Endometrium (tissue), 2 donors: ENCODE measurements at regions not wholly inside any gene's neighbourhood (a gene's known extent, or its start where the extent isn't known, plus 50 kb on each side); places are given as distances from the start of the nearest gene placed in this dataset.
"Not testable (repeated sequence)": the region's sequence is repeated elsewhere in the genome, so short reads cannot be mapped to it uniquely, and the experiment has no call there.

ENCODE experiments used
- FAIRE-seq: peaks from 2 replicates; lab custom pipeline; 2012; peaks lifted over from hg19 to GRCh38; lab: Jason Lieb, UNC
- donor health status: control.
- donor health status: control.

DNA sequence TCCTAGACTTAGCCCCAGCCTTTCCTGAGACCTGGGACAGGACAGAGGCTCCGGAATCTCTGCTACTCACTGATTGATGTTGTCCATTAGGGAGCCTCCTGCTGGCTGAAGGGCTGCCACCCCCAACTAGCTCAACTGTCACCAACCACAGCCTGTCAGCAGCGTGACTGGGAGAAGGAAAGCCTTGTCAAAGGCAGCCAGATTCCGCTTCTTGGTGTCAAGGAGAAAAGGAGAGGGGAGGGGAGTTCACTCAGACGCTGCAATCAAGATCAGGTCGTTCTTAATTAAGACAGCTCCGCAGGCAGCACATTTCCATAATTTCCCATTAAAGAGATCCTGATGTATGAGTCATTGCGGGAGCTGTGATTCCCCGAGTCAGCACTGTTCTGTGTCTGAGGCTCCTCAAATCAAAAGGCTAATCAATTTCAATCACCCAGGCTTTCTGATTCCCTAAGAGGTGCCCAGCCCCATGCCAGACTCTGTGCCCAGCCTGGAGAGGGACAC, 152.8 kb upstream of the ZBED5 start:
- FAIRE-seq = no peak

DNA sequence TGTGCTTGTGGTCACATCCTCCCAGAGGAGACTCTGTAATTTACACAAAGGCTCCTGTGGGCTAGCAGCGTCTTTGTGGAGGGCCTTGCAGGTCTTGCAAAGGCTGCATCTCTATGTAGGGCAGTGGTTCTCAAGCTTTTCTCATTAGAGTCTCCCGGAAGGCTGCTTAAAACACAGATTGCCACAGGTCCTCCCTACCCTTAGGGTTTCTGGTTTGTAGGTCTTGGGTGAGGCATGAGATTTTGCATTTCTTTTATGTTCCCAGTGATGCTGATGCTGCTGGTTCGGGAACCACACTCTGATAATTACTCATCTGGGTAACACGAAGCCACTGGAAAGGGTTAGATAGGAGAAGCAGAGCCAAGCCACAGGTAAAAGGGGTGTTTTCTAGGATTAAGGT, 151.3 kb upstream of the ZBED5 start:
- no peak for FAIRE-seq

DNA sequence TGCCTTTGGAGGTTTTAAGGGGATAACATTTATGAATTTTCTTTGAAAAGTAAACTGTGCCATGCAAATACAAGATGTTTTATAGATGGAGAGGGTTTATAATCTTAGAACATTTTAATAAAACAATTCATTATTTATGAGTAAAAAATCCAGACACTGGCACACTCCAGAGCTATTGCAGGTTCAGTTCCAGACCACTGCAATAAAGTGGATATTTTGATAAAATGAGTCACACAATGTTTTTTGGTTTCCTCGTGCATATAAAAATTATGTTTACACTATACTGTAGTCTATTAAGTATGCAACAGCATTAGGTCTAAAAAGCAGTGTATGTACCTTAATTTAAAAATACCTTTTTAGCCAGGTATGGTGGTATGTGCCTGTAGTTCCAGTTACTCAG, 146.2 kb upstream of the ZBED5 start:
- no peak for FAIRE-seq

DNA sequence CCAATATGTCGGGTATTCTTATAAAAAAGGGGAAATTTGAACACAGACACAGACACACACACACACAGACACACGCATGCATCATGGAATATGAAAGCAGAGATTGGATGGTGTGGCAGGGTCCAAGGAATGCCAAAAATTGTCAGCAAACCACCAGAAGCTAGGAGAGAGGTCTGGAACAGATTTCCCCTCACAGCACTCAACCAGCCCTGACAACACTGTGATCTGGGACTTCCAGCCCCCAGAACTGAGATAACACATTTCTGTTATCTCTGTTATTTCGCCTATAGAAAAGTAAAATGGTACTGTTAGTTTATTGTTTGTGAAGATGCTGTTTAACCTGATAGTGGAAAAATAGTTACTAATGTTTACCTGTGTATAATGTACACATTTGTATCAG, 145.4 kb upstream of the ZBED5 start:
- no peak for FAIRE-seq

DNA sequence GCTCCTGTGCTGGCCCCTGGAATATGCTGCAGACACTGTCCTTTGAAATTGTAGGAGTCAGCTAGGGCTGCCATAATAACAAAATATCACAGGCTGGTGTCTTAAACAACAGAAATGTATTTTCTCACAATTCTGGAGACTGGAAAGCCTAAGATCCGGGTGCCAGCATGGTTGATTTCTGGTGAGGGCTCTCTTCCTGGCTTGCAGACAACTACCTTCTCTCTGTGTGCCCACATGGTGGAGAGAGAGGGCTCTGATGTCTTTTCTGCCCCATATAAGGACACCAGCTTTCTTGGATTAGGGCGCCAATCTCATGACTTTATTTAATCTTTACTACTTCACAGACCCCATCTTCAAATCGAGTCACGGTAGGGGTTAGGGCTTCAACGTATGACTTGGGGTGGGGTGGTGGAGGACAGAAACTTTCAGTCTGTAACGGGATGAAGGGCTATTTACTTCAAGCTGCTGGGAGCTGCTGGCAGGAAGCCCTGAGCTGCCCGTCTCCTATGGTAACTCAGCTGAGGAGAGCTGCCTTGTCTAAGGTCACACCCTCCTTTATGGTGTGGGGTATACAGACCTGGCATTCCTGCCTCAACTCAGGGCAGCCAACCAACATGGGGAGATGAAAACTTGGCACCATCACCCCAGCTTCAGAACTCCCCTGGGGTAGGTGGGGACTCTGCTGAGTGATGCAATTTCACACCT, 142.9 kb upstream of the ZBED5 start:
- no peak for FAIRE-seq

DNA sequence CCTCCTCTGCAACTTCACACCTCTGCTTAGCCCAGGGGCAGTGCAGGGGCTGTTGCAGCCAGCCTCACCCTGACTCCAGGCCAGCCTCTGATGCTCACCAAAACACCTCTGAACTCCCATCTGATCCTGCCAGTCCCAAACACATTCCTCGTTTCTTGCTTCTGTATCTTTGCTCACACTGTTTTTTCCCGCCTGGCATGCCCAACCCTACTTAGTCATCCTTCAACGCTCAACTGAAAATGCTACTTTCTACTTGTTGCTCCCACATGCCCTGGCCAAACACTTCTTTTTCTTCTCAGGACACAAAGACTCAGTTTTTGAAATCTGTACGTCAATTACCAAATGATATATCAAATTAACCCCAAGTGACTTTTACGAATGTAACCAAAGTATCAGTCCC, 140.8 kb upstream of the ZBED5 start:
- FAIRE-seq = no peak

DNA sequence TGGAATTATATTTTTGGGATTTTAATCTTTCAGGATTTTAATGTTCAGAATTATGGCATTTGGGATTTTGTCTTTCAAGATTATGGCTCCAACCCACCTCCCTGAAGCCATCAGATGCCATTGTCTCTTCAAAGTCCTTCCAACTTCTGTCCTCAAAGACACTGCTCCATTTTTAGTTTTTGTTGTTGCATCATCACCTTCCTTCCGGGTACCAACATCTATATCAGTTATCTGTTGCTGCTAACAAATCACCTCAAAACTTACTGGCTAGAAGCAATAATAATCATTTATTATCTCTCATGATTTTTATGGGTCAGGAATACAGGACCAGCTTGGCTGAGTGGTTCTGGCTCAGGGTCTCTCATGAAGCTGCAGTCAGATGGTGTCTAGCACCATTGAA, 138.8 kb upstream of the ZBED5 start:
- no peak for FAIRE-seq

DNA sequence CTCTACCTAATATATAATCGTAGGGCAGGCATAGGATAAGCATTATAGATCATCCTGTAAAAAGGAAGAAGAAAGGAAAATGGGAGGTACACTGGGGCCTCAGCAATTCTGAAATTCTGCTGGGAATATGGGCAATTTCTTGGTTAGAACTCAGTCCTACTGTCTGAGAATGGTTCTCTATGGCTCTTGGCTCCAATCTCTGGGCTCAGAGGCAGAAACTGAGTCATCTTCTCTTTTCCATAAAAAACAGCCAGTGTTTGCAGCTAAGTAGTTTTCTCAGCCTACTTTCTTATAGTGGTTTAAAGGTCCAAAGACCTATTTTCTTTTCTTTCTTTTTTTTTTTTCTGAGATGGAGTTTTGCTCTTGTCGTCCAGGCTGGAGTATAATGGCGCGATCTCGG, 135.8 kb upstream of the ZBED5 start:
- no peak for FAIRE-seq

DNA sequence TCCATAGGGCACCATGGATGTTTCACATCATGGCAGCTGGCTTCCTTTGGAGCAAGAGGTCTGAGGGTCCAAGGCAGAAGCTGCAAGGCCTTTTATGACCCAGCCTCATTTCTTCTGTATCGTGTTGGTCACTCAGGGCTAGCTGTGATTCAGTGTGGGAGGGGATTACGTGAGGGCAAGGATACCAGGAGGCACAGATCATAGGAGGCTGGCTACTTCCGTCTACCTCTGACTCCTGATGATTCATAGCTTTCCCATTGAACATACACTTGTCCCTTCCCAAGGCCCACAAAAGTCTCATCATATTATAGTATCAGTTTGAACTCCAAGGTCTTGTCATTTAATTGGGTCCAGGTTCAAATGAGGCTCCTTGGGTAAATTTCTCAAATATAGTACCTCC, 135.3 kb upstream of the ZBED5 start:
- FAIRE-seq = no peak

DNA sequence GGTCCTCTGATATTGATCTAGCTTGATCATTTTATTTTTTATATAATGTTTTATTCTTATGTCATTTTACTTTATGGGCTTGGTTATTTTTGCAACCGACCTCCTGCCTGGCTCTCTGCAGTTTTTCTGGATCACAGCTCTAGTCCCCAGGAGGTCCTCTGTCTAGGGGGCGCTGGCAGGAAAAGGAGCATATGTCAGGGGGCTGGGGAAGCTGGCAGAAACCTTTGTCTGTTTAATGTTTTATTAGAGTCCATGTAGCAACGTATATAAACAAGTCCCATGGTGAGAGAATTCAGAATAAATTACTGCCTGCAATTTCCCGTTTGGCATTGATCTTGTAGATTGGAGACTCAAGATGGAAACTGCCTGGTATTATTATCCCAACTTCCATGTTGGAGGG, 133.5 kb upstream of the ZBED5 start:
- no peak for FAIRE-seq

DNA sequence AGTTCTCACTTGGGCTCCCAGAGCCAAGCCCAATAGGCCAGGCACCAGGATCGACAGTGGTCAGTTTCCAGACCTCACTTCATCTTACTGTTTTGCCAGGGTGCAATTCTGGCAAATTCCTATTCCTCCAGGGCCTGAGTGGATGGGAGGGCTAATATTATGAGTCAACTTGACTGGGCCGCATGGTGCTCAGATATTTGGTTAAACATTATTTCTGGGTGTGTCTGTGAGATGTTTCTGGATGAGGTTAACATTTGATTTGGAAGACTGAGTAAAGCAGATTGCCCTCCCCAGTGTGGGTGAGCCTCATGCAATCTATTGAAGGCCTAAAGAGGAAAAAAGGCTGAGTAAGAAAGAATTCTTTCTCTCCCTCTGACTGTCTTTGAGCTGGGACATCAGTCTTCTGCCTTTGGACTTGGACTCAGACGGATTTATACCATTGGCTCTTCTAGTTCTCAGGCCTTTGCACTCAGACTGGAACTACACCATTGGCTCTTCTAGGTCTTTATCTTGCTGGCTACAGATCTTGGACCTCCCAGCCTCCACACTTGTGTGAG, 132.9 kb upstream of the ZBED5 start:
- FAIRE-seq = no peak

DNA sequence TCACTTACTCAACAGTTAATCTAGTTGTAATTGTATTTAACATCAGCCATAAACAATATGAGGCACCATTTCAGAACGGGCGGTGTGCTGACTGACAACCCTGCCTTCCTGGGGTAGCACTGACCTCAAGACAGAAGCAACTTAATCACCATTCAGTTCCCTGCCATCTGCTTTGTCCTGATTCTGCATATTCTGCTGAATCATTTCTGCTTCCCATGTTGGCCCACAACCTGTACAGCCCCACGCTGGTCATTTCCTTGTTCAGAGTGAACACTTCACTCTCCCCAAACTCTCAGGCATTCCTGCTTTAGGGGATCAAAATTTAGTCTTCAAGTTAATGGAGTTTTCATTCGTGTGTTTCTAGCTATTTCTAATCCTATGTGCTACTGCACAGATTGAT, 132.3 kb upstream of the ZBED5 start:
- FAIRE-seq = no peak

DNA sequence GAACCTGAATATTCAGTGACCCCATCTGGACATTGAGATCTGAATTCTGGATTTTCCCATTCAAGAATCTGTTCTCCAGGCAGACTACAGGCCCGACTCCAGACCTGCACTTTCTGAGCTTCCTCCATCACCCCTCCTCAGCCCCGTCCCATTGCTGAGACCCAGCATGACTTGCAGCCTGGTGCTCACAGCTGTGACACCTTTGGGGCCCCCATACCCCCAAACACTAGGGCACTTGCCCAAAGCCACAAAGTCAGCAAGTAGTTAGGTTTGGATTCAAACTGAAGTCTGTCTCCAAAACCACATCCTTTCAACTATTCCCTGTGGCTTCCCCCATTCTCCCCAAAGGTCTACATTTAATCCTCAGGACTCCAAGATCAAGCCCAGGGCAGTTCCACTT, 128.2 kb upstream of the ZBED5 start:
- FAIRE-seq = no peak

DNA sequence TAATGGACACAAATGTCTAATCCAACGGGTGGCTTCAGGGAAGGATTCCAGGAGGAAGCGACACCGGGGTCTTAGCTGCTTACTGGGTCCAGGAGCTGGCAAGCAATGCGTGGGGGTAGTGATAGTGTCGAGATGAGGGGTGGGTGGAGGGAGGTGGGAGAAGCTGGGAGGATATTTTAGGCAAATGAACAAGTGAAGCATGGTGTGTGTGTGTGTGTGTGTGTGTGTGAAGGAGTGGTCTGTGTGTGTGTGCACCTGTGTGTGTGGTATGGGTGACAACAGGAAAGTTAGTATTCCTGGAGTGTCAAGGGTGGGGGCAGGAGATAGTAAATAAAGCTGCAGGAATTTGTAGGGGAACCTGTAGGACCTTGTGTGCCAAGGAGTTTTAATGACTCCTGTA, 126.9 kb upstream of the ZBED5 start:
- FAIRE-seq = no peak

DNA sequence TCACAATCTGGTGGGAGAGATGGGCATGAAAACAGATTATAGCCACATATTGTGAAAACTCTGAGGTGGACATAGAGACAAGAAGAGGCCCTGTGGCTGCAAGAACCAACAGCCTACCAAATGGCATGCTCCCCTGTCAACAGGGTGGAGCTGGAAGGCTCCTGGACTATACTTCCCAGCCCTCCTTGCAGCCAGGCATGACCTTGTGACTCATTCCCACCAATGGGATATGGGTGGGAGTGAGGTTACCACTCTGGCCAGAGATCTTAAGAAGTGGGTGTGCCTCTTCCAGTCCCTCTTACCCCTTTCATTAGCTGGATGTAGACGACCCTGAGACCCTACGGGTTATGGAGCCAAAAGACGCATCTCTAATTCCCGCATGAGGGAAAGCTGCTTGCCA, 126.4 kb upstream of the ZBED5 start:
- FAIRE-seq = no peak

DNA sequence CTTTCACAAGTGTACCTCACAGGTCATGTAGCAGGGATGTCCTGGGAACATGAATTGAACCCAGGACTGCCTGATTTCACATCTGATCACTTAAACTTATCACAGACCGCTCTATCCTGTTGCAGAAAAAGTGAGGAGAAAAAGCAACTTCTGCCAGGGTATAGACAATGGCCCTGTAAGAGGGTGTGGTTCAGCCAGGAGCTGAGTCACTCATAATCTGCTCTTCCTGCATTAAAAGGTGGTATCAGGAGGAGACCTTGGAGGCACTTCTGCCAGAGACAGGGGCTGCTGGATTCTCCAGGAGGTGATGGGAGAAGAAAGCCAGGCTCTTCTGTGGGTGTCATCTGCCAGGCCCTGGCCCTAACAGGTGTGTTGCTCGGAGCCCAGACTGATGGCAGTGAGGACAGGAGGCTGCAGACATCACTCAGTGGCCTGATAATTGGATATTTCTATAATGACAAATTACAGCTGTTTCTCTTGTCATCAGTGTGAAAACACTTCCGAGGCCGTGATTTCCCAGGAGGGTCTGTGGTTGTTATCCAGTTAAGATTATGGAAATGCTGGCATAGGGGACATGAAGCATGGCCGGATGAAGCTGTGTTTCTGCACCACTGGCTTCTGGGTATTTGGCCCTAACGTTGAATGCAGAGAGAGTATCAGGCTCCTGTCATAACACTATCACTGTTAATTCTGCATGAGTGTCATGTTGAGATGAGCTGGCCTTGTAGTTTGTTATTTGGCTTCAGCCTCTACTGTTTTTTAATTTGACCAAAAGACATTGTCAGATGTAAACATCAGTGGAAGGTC, 125.1 kb upstream of the ZBED5 start:
- no peak for FAIRE-seq

DNA sequence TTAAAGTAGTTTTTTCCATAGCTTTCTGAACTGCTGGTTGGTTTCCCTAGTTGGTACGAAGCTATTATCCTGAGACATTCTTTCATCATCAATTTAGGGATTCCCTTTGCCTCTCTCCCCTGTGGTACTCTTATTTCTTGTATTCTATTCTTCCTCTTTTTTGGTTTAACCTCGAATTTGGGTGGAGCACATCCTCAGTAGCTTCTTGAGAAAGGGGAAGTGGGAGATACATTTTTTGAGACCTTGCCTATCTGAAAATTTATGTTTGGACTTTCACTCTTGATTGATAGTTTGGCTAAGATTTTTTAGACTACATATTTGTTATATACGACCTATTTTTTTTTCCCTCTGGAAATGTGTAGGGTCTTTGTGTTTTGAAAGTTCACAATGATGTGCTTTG, 121.7 kb upstream of the ZBED5 start:
- FAIRE-seq = no peak

DNA sequence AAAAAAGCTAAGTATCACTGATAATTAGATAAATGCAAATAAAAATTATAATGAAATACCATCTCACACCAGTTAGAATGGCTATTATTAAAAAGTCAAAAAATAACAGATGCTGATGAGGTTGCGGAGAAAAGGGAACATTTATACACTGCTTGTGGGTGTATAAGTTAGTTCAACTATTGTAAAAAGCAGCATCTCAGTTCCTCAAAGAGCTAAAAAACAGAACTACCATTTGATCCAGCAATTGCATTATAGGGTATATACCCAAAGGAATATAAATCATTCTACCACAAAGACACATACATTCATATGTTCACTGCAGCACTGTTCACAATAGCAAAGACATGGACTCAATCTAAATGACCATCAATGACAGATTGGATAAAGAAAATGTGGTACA, 120.3 kb upstream of the ZBED5 start:
- no peak for FAIRE-seq

DNA sequence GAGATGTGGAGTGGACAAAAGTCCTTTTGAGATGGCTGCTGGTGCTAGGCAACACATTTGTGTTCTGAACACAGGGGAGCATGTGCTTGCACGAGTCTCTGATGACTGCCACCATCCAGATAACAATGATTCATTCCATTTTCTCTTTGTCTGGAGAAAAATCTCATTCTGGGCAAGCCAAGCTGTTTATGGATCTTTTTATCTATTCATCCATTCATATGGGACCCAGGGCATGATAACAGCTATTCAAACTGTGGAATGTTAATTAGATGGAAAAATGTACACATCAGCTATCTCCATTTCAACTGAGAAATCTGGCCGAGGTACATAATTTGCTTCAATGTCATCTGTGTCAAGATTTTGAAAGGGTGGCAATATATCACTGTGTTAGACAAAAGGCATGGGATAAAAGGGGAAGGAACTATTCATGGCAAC, 117.5 kb upstream of the ZBED5 start:
- FAIRE-seq = no peak

DNA sequence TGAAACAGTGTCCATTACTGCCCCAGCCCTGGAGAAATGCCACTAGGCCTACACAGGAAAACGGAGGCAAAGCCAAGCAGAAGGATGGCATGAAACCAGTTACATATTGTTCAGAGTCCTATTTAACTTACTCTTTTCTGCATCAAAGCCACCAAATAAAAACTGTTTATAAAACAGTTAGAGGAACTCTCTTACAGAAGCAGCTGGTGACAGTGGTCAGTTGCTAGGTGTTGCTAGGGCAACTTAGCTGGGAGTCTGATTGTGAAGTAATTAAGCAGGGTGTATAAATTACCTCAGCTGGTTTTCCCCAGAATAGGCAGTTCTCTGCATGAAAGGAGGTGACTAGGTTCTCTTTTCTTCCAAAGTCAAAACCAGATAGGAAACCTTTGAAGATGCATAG, 115.6 kb upstream of the ZBED5 start:
- FAIRE-seq = no peak

DNA sequence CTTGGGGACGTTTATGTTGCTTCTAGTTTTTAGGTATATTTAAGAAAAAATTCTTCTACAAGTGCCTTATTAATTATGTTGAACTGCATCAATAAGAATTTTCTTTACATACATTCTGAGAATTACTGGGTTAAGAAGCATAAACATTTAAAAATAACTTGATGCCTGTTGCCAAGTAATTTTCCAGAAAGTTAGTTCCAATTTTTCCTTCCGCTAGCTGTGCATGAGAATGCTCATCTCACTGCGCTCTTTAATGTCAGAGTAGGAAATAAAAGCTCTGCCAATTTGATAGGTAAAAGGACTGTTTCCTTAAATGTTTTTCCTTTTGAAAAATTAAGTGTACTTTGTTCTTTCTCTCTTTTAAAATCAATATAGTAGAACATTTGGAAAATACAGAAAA, 113.1 kb upstream of the ZBED5 start:
- FAIRE-seq = no peak

DNA sequence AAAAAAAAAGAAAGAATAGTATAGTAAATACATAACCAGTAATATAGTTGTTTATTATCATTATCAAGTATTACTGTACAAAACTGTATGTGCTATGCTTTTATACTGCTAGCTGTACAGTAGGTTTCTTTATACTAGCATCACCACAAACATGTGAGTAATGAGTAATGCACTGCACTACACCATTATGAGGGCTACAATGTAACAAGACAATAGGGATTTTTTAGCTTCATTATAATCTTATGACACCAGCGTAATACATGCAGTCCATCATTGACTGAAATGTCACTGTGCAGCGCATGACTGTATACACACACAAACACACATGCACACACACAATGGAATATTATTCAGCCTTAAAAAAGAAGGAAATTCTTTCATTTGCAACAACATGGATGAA, 111.5 kb upstream of the ZBED5 start:
- no peak for FAIRE-seq

DNA sequence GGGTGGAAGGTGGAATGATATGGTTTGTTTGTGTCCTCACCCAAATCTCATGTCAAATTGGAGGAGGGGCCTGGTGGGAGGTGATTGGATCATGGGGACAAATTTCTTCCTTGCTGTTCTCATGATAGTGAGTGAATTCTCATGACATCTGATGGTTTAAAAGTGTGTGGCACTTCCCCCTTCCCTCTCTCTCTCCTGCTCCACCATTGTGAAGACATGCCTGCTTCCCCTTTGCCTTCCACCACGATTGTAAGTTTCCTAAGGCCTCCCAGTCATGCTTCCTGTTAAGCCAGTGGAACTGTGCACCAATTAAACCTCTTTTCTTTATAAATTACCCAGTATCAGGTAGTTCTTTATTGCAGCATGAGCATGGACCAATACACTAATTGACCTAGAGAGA, 99.0 kb upstream of the ZBED5 start:
- not testable (repeated sequence) for FAIRE-seq

DNA sequence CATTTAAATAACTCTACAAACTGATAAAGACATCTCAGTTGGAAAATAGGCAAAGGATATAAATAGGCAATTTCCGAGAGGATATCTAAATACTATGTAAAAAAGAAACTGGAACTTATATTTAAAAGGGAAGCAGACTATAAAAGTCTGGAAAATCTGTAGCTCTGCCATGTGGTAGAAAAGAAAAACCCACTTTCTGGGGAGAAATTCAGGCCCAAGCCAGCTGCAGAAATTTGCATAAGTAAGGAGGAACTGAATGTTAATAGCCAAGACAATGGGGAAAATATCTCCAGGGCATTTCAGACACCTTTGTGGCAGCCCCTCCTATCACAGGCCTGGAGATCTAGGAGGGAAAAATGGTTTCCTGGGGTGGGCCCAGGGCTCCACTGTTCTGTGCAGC, 97.8 kb upstream of the ZBED5 start:
- no peak for FAIRE-seq
